HUES48 (cell line): ENCODE measurements at regions not wholly inside any gene's neighbourhood (a gene's known extent, or its start where the extent isn't known, plus 50 kb on each side); places are given as distances from the start of the nearest gene placed in this dataset.
A peak's percentile ranks its signal among the peaks of the same experiment; 100 is the strongest.

ENCODE experiments used
- H3K27ac ChIP-seq: one replicate; pipeline ENCODE4 v1.7.0; 2013; ENCODE audit warnings: low read depth, low read length, inconsistent platforms
- H3K27me3 ChIP-seq: 2 replicates; pipeline ENCODE4 v1.6.1; 2013; ENCODE audit warnings: mild to moderate bottlenecking, low read length; ENCODE audit not compliant: control insufficient read depth, insufficient read depth
- H3K36me3 ChIP-seq: 2 replicates; pipeline ENCODE4 v1.6.1; 2013; ENCODE audit warnings: low read length; ENCODE audit not compliant: control insufficient read depth, insufficient read depth
- H3K4me1 ChIP-seq: 2 replicates; pipeline ENCODE4 v1.6.1; 2013; ENCODE audit warnings: mild to moderate bottlenecking, low read length; ENCODE audit not compliant: control insufficient read depth, insufficient read depth
- H3K4me3 ChIP-seq: 2 replicates; pipeline ENCODE4 v1.5.1; 2013; ENCODE audit warnings: mild to moderate bottlenecking, low read depth, low read length
- H3K9ac ChIP-seq: 2 replicates; pipeline ENCODE4 v1.6.1; 2013; ENCODE audit warnings: mild to moderate bottlenecking, low read depth, low read length, moderate library complexity
- H3K9me3 ChIP-seq: 2 replicates; pipeline ENCODE4 v1.6.1; 2013; ENCODE audit warnings: low read length; ENCODE audit not compliant: control insufficient read depth, insufficient read depth

DNA sequence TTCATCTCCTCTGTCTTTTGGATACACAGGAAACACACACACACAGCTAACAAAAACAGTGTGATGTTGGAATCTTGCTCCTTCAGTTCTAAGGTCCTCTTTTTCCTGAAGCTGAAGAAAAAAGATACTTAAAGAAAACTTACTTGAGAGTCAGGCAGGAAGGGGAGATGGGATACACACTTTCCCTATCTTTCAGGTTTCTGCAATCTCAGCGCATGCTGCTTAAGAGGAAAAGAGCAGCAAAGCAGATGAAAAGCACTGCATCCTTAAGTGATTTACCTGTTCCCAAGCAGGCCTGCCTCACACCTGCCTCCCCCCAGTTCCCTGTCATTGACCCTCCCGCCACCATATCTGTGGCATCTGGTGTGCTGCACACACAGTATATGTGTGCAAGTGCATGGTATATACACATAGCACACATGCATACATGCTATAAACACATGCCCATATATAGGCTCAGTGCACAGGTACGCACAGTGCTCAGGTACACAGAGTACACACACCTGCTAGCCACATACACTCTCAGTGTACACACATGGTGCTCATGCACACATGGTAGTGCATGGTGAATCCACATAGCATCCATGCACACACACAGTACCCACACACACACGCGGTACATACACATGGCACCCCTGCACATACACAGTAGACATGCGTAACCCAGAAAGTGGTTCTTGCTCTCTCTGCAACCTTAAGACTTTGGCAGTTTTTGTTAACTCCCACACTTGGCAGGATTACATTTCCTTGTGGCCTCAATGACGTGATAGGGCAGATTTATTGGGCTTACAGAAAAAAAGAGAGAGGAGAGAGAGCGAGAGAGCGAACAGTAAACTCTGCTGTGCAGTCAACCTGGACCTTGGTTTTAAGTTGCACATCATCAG lies 166.9 kb downstream of the TOMM20 start:
- Histone ChIP-seq H3K9me3 (no peaks in the 10 kb centered on the region), H3K4me1 (peaks cover 17% of the 10 kb centered on the region), H3K36me3 (no peaks in the 10 kb centered on the region), H3K4me3 (no peak overlapping the region), H3K9ac (no peak overlapping the region), H3K27ac (no peak overlapping the region), H3K27me3 (no peaks in the 10 kb centered on the region)

- H3K9ac ChIP-seq, result no peak overlapping the region
These were observed 167.7 kb downstream of the TOMM20 start for GRCh38 chr1:234960722-234961455.

DNA sequence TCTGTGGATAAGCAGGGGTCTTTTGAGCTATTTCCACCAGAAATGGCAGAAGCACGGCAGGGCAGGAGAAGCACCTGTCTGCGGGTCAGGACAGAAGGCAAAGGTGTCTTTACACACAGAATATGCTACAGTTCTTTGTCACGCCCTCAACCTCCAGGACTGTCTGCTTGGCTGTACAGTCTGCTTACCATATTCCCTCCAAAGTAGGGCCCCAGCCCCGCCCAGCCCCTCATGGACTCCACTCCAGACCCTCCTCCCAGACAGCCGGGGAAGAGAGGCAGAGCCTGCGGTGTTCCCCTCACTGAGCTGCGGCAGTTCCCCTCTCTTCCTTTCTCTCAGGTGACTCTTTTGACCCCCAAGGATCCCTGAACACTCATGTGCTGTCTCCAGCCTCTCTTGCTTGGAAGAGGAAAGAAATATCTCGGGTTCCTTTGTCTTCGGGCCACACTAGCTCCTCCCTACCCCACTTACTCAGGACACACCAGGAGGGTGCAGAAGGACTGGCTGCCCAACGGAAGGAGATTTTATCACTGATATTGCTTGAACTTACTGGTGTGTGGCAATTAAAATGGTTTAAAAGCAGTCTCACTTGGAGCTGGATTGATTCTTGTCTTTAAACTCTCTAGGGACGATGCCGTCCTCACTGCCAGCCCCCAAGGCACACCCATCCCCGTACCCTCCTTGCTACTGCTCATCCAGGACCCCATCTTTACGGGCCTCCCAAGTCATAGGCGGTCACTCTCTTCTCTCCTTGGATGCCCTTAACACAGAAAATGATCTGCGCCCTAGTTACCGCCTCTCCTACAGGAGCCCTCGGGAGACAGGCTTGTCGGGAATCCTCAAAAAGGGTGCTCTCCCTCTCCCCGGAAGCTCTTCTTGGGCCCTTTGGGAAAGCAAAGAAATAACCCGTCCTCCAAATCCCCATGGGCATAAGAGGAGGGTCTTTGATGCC lies 169.7 kb downstream of the TOMM20 start:
- H3K4me3 ChIP-seq, result no peak overlapping the region
- H3K27me3 ChIP-seq, result no peaks in the 10 kb centered on the region
- H3K9me3 ChIP-seq, result no peaks in the 10 kb centered on the region
- no peak overlapping the region for H3K9ac ChIP-seq
- peaks cover 22% of the 10 kb centered on the region for H3K4me1 ChIP-seq
- H3K27ac ChIP-seq, result no peak overlapping the region
- no peaks in the 10 kb centered on the region for H3K36me3 ChIP-seq

More at GRCh38 chr1:234960722-234961455, 167.7 kb downstream of the TOMM20 start:
- H3K9me3 ChIP-seq, result no peaks in the 10 kb centered on the region
- H3K27ac ChIP-seq, result peak overlapping the region; percentile 26
- H3K27me3 ChIP-seq, result no peaks in the 10 kb centered on the region
- no peak overlapping the region for H3K4me3 ChIP-seq
- H3K36me3 ChIP-seq, result no peaks in the 10 kb centered on the region
- peaks cover 17% of the 10 kb centered on the region for H3K4me1 ChIP-seq

DNA sequence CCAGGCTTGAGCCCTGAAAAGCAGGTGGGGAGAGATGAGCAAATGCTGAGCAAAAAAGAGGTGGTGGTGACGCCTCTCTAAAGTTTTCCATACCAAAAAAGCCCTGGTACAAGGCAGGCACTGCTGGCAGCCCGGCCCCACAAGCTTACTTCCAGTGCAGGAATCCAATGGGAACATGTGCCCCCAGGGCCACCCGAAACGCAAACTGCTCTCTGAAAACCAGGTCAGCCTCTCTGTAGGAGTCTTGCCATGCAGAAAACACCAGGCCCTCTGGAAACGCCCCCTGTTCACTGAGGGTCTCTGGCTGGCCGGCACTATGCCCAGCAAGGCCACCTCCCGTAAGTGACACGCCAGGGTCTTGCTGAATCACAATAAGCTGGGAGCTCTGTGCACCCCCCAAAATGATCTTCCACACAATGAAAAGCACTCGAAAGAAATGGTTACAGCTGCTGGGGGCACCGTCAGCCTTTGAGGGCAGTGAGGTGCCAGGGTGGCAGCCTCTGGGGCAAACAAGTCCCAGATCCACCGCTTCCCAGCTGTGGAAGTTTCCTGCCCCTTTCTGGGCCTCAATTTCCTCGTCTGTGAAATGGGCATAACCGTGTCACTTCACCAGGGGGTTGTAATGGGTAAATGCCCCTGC lies 170.5 kb downstream of the TOMM20 start:
- Histone ChIP-seq H3K27me3 (no peaks in the 10 kb centered on the region), H3K9me3 (no peaks in the 10 kb centered on the region), H3K27ac (peak overlapping the region; percentile 96), H3K9ac (peak overlapping the region; percentile 34; the same call in 1 of the 2 replicates), H3K36me3 (no peaks in the 10 kb centered on the region), H3K4me1 (peaks cover 22% of the 10 kb centered on the region), H3K4me3 (no peak overlapping the region)

DNA sequence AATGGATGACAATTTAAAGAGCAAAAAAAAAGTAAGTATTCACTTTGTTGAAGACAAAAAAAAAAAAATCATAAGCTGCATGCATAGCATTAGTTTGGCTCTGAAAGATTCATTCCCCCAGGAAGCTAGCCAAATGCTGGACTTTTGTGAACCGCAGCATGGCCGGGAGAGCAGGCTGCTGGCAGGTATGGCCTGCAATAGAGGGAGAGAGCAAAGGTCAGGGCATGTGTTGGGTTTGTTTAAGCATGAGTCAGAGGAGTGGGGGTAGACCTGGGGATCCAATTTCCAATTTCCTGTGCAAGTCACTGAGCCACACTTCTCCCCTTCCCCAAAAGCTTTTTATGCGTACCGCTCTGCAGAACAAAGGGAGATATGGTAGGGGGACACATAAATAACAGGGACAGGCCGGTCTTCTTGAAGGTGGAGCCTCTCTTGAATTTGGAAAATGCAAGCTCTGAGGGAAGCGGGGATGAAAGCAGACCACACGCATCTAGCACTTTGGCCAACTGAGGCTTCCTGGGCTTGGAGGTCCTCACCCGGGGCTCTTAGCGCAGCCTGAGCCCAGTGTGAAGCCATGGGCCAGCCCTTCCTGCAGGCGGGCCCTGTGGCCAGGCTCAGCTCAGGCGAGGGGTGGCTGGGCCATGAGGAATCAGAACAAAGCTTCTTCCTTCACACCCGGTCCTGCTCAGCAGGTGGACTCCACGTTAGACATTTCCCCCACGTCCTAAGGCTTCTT lies 171.1 kb downstream of the TOMM20 start:
- Histone ChIP-seq H3K27ac (peak overlapping the region; percentile 96), H3K4me3 (0 out of 2 replicates have a peak overlapping the region, but pooled peaks have one; percentile 7), H3K27me3 (no peaks in the 10 kb centered on the region), H3K9me3 (no peaks in the 10 kb centered on the region), H3K4me1 (peaks cover 22% of the 10 kb centered on the region), H3K36me3 (no peaks in the 10 kb centered on the region), H3K9ac (peak overlapping the region; percentile 34; the same call in 1 of the 2 replicates)

GRCh38 chr1:234956821-234957329 lies 171.8 kb downstream of the TOMM20 start:
- Histone ChIP-seq H3K4me1 (peaks cover 22% of the 10 kb centered on the region), H3K9me3 (no peaks in the 10 kb centered on the region), H3K27ac (peak overlapping the region; percentile 96), H3K36me3 (no peaks in the 10 kb centered on the region), H3K4me3 (0 out of 2 replicates have a peak overlapping the region, but pooled peaks have one; percentile 7), H3K9ac (peak overlapping the region; percentile 34; the same call in 1 of the 2 replicates), H3K27me3 (no peaks in the 10 kb centered on the region)

GRCh38 chr1:234955107-234955731 lies 173.4 kb downstream of the TOMM20 start:
- no peak overlapping the region for H3K9ac ChIP-seq
- H3K4me3 ChIP-seq, result no peak overlapping the region
- H3K4me1 ChIP-seq, result peaks cover 22% of the 10 kb centered on the region
- no peaks in the 10 kb centered on the region for H3K9me3 ChIP-seq
- no peaks in the 10 kb centered on the region for H3K27me3 ChIP-seq
- H3K27ac ChIP-seq, result peak overlapping the region; percentile 46
- no peaks in the 10 kb centered on the region for H3K36me3 ChIP-seq

DNA sequence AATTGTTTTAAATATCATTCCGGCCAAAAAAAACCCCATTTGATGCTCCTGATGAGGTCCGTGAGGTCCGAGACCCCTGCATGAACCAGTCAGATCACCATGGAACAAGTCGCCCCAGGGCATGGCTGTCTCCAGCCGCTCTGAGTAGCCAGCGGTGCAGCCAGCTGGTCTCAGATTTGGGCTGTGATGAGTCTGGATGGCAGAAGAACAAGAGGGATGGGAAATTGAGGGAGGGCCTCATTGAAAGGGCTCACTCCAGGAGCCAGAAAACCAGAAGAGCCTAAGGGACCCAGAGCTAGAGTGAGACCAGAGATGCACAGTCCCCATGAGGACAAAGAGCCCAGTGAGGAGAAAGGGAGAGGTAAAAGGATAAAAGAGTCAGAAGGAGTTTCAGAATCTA lies 174.0 kb downstream of the TOMM20 start:
- H3K4me1 ChIP-seq, result peaks cover 22% of the 10 kb centered on the region
- no peaks in the 10 kb centered on the region for H3K36me3 ChIP-seq
- H3K27me3 ChIP-seq, result no peaks in the 10 kb centered on the region
- no peak overlapping the region for H3K9ac ChIP-seq
- no peaks in the 10 kb centered on the region; the same call in 1 of the 2 replicates for H3K9me3 ChIP-seq
- H3K27ac ChIP-seq, result no peak overlapping the region
- H3K4me3 ChIP-seq, result no peak overlapping the region

GRCh38 chr1:234953655-234954405 lies 174.8 kb downstream of the TOMM20 start:
- no peaks in the 10 kb centered on the region for H3K36me3 ChIP-seq
- H3K4me3 ChIP-seq, result no peak overlapping the region
- H3K4me1 ChIP-seq, result peaks cover 20% of the 10 kb centered on the region
- H3K27ac ChIP-seq, result no peak overlapping the region
- no peaks in the 10 kb centered on the region for H3K27me3 ChIP-seq
- H3K9ac ChIP-seq, result no peak overlapping the region
- peaks cover 4% of the 10 kb centered on the region; the same call in 1 of the 2 replicates for H3K9me3 ChIP-seq
